Thyroid gland (tissue), 4 donors: ENCODE measurements at regions not wholly inside any gene's neighbourhood (a gene's known extent, or its start where the extent isn't known, plus 50 kb on each side); places are given as distances from the start of the nearest gene placed in this dataset.

Source experiments
- DNase-seq, 2 donors: peaks; one replicate each; pipeline ENCODE4 v3.0.0-alpha.2; 2019
- H3K27ac ChIP-seq, 3 donors: fragments of 200-600 bp; sonication (generic); 1 replicate in 2 of 3; 2 replicates in 1 of 3; pipeline ENCODE4 v1.5.1; 2016 to 2019; ENCODE audit warnings: mild to moderate bottlenecking in 1 of 3, moderate library complexity in 1 of 3
- H3K27me3 ChIP-seq: fragments of 200-600 bp; sonication (generic); one replicate; pipeline ENCODE4 v1.5.1; 2019
- H3K36me3 ChIP-seq, 2 donors: fragments of 200-600 bp; sonication (generic); one replicate each; pipeline ENCODE4 v1.5.1; 2016 to 2019
- H3K4me1 ChIP-seq, 2 donors: fragments of 200-600 bp; sonication (generic); one replicate each; pipeline ENCODE4 v1.5.1; 2017 to 2019
- H3K4me3 ChIP-seq, 3 donors: fragments of 200-600 bp; sonication (generic); replicated peaks in 1 of 3; 1 replicate in 2 of 3; 2 replicates in 1 of 3; pipeline ENCODE4 v1.5.1; 2016; ENCODE audit warnings: mild to moderate bottlenecking in 1 of 3
- H3K9me3 ChIP-seq: fragments of 200-600 bp; sonication (generic); one replicate; pipeline ENCODE4 v1.5.1; 2017
- POLR2A ChIP-seq, 2 donors: fragments of 450-650 bp; IDR thresholded peaks; one replicate each; pipeline ENCODE4 v1.6.1; 2017; ENCODE audit warnings: antibody characterized with exemption in 2 of 2, mild to moderate bottlenecking in 2 of 2, moderate library complexity in 1 of 2
- WGBS, 2 donors: methylation state at CpG; one replicate each; pipeline ENCODE4 v1.1.5; 2017; 5-methylcytosine and 5-hydroxymethylcytosine counted together
- intact Hi-C: fragments of 100-400 bp; cut with DNase I; formaldehyde crosslinking; loops from one replicate; pipeline ENCODE4 v1.15.1; 2023
- TF ChIP-seq, protein P1 (sequence below), 6 experiments: fragments of 200-600 bp in 3 of 6; fragments of 450-650 bp in 3 of 6; sonication (generic) in 3 of 6; IDR thresholded peaks; one replicate each; pipeline ENCODE4 v1.5.1; 2016 to 2019; ENCODE audit warnings: antibody characterized with exemption in 6 of 6, mild to moderate bottlenecking in 2 of 6, inconsistent platforms in 1 of 6, moderate library complexity in 1 of 6

DNA sequence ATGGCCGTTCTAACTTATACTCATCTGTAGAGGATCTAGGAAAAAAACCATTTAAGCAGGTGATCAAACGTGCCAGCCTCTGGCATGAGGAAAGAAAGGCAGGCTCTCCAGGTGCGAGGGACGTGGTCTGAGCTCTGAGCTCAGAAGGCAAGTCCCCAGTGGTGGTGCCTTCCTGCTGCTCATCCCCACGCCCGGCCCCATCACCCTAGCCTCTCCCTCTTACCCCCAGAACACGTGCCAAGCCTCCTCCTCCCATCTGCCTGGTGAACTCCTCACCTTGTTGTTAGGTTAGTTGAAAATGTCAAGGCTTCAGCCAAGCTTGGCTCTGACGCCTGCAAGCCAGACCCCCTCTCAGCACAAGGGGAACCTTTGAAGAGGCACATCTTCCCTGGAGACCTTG, 571.2 kb upstream of the MKI67 start:
- intact Hi-C loops: no loop called here
- H3K4me1 ChIP-seq: no peaks in the 10 kb centered on the region

DNA sequence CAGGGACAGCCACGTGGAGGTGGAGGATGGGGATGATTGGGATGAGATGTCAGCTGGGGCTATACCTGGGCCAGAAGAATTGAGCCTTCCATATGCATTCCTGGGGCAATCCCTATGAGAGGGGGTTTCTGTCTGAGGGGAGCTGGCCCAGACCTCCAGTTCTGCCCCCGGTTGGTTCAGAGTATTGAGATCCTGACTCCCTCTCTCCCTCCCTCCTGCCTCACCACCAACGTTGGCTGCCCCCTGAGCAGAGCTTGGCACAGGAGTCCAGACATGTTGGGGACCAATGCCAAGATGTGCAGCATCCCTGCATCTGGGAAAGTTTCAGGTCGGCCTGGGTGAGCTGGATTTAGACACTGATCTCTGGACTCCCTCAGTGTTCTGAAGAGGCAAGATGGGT, 575.2 kb upstream of the MKI67 start:
- 48 to 54% methylated on average over 3 to 4 of the region's 4 CpGs for WGBS, 2 donors
- no peaks in the 10 kb centered on the region for H3K9me3 ChIP-seq
- no peaks in the 10 kb centered on the region for H3K36me3 ChIP-seq
- no peaks in the 10 kb centered on the region for H3K4me1 ChIP-seq
- TF ChIP-seq, protein P1, sequence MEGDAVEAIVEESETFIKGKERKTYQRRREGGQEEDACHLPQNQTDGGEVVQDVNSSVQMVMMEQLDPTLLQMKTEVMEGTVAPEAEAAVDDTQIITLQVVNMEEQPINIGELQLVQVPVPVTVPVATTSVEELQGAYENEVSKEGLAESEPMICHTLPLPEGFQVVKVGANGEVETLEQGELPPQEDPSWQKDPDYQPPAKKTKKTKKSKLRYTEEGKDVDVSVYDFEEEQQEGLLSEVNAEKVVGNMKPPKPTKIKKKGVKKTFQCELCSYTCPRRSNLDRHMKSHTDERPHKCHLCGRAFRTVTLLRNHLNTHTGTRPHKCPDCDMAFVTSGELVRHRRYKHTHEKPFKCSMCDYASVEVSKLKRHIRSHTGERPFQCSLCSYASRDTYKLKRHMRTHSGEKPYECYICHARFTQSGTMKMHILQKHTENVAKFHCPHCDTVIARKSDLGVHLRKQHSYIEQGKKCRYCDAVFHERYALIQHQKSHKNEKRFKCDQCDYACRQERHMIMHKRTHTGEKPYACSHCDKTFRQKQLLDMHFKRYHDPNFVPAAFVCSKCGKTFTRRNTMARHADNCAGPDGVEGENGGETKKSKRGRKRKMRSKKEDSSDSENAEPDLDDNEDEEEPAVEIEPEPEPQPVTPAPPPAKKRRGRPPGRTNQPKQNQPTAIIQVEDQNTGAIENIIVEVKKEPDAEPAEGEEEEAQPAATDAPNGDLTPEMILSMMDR (IDR thresholded peaks at IDR 0.05): no peak
- no peak for TF ChIP-seq POLR2A (IDR thresholded peaks at IDR 0.05)
- intact Hi-C loops: no loop called here
- no peak for DNase-seq
- no peak overlapping the region for H3K4me3 ChIP-seq
- H3K27me3 ChIP-seq: no peaks in the 10 kb centered on the region
- no peak overlapping the region for H3K27ac ChIP-seq

More for the DNA sequence above, 571.2 kb upstream of the MKI67 start:
- H3K27me3 ChIP-seq: no peaks in the 10 kb centered on the region
- DNase-seq: no peak
- no peak overlapping the region for H3K27ac ChIP-seq
- H3K4me3 ChIP-seq: no peak overlapping the region
- no peak for TF ChIP-seq POLR2A (IDR thresholded peaks at IDR 0.05)
- TF ChIP-seq, protein P1 (IDR thresholded peaks at IDR 0.05): no peak
- no peaks in the 10 kb centered on the region for H3K36me3 ChIP-seq
- 64 to 67% methylated on average over 8 of the region's 8 CpGs for WGBS, 2 donors
- H3K9me3 ChIP-seq: no peaks in the 10 kb centered on the region

DNA sequence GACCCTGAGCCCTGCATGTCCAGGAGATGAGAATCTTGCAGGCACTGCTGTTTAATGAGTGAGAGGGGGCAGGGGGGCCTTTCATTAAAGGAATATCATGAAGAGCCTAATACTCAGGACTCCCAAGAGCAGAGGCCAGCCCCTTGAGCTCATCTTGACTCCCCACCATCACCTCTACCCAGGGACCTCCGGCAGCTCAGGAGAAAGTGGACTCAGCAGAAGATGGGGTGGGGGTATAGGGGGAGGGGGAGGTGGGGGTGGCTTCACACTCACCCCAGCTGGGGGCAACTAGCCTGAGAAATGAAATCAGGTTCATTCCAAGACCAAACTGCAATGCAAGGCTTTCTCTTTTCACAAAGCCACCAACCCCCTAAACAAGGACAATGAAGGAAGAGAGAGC, 575.6 kb upstream of the MKI67 start:
- TF ChIP-seq POLR2A (IDR thresholded peaks at IDR 0.05): no peak
- TF ChIP-seq, protein P1 (IDR thresholded peaks at IDR 0.05): no peak
- Histone ChIP-seq H3K4me3 (no peak overlapping the region), H3K36me3 (no peaks in the 10 kb centered on the region), H3K4me1 (no peaks in the 10 kb centered on the region), H3K27ac (no peak overlapping the region), H3K9me3 (no peaks in the 10 kb centered on the region), H3K27me3 (no peaks in the 10 kb centered on the region)
- intact Hi-C loops: no loop called here
- 91 to 93% methylated on average over 1 of the region's 1 CpG for WGBS, 2 donors
- no peak for DNase-seq

DNA sequence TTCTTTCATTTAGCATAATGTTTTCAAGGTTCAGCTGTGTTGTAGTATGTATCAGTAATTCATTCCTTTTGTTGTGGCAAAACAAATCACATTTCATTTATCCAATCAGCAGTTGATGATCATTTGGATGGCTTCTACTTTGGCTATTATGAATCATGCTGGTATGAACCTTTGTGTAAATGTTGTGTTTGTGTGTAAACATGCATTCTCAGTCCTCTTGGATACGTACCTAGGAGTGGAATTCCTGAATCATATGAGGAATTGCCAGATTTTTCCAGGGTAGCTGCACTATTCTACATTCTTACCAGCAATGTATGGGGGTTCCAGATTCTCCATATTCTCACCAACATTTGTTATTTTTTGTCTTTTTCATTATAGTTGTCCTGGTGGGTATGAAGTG, 578.5 kb upstream of the MKI67 start:
- Histone ChIP-seq H3K4me3 (no peak overlapping the region), H3K9me3 (no peaks in the 10 kb centered on the region), H3K4me1 (no peaks in the 10 kb centered on the region), H3K27me3 (no peaks in the 10 kb centered on the region), H3K27ac (no peak overlapping the region), H3K36me3 (no peaks in the 10 kb centered on the region)
- no peak for DNase-seq
- 69 to 78% methylated on average over 1 of the region's 1 CpG for WGBS, 2 donors
- TF ChIP-seq, protein P1 (IDR thresholded peaks at IDR 0.05): no peak
- no peak for TF ChIP-seq POLR2A (IDR thresholded peaks at IDR 0.05)
- intact Hi-C loops: no loop called here

DNA sequence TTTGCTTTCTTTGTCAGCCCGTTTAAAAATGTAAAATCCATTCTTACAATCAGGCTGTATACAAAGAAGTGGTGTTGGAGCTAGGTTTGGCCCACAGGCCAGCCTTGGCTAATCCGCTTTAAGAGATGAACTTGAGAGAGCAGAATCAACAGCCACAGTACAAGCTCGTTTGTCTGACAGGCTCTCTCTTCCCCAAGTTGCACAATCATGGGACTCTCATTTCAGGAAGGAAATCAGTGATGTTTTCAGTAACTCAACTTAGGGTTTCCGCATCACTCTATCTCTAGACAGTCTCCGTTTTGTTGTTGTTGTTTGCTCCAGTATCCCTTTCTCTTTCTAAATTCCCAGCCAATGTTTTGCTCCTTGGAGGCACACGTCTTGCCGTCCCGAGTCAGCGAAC, 582.0 kb upstream of the MKI67 start:
- Histone ChIP-seq H3K9me3 (no peaks in the 10 kb centered on the region), H3K36me3 (no peaks in the 10 kb centered on the region), H3K4me3 (no peak overlapping the region), H3K27ac (no peak overlapping the region), H3K27me3 (no peaks in the 10 kb centered on the region), H3K4me1 (no peaks in the 10 kb centered on the region)
- WGBS, 2 donors: 74% methylated on average over 9 of the region's 9 CpGs
- TF ChIP-seq, protein P1 (IDR thresholded peaks at IDR 0.05): no peak
- no peak for TF ChIP-seq POLR2A (IDR thresholded peaks at IDR 0.05)
- no peak for DNase-seq
- intact Hi-C loops: no loop called here
